HepG2 (cell line): ENCODE measurements at regions not wholly inside any gene's neighbourhood (a gene's known extent, or its start where the extent isn't known, plus 50 kb on each side); places are given as distances from the start of the nearest gene placed in this dataset.
"Not testable (repeated sequence)": the region's sequence is repeated elsewhere in the genome, so short reads cannot be mapped to it uniquely, and the experiment has no call there.

Source experiments
- ATAC-seq: fragments of 200-7000 bp; cut with Tn5 transposase; 3 replicates; pipeline ENCODE4 v1.9.1; 2020; ENCODE audit warnings: mild to moderate bottlenecking, moderate library complexity
- BruUV-seq: library from RNA; stranded (reverse); fragments of 400-500 nt; replicated peaks from 2 replicates; lab custom pipeline; 2021; lab: Mats Ljungman, UMichigan
- CTCF ChIA-PET: fragments of 300-600 bp; formaldehyde crosslinking; extraction: SDS; loops from one replicate; lab custom pipeline; 2021; ENCODE audit warnings: low total read pairs, inconsistent platforms, low intra/inter-chr PET ratio; lab: Yijun Ruan, JAX
- POLR2A ChIA-PET: fragments of 350-600 bp; sonication (Branson Sonifier 250); formaldehyde crosslinking; loops from one replicate; lab custom pipeline; 2020; ENCODE audit warnings: antibody characterized with exemption, inconsistent platforms; lab: Yijun Ruan, JAX
- DNase-seq: peaks from one replicate; pipeline ENCODE4 v3.0.0-alpha.2; 2015; ENCODE audit warnings: low spot score
- FAIRE-seq: peaks from 3 replicates; lab custom pipeline; 2011; peaks lifted over from hg19 to GRCh38; lab: Jason Lieb, UNC
- H2AFZ ChIP-seq: one replicate; pipeline ENCODE4 v1.6.1; 2011; ENCODE audit warnings: low read length, inconsistent platforms
- H3K27ac ChIP-seq: fragments of 300-600 bp; 3 replicates; pipeline ENCODE4 v1.8.0; 2011; ENCODE audit warnings: mixed run types, mild to moderate bottlenecking, mixed read lengths, low read length, inconsistent platforms; ENCODE audit not compliant: insufficient read depth; ENCODE audit errors: extremely low read length
- H3K27me3 ChIP-seq, 2 experiments: fragments of 200-600 bp in 1 of 2; 2 replicates in 1 of 2; 3 replicates in 1 of 2; pipeline versions ENCODE4 v1.6.0 to v1.8.0; 2011; ENCODE audit warnings: low read length in 2 of 2, mild to moderate bottlenecking in 2 of 2, moderate library complexity in 2 of 2, inconsistent platforms in 1 of 2; ENCODE audit not compliant: insufficient read depth in 2 of 2, control insufficient read depth in 1 of 2
- H3K36me3 ChIP-seq, 2 experiments: fragments of 200-600 bp in 1 of 2; replicated peaks in 1 of 2; 2 replicates in 1 of 2; 3 replicates in 1 of 2; pipeline versions ENCODE4 v1.5.1 to v1.8.0; 2011; ENCODE audit warnings: low read length in 2 of 2, inconsistent platforms in 1 of 2; ENCODE audit not compliant: insufficient read depth in 2 of 2, control insufficient read depth in 1 of 2
- H3K4me1 ChIP-seq: 2 replicates; pipeline ENCODE4 v1.5.1; 2012; ENCODE audit warnings: low read length, inconsistent platforms; ENCODE audit not compliant: insufficient read depth
- H3K4me2 ChIP-seq: 2 replicates; pipeline ENCODE4 v1.6.0; 2011; ENCODE audit warnings: low read depth, low read length, inconsistent platforms
- H3K4me3 ChIP-seq, 3 experiments: fragments of 200-600 bp in 1 of 3; sonication (generic), shearing (Covaris generic) in 1 of 3; replicated peaks in 1 of 3; 2 replicates each; pipeline ENCODE4 v1.5.1; 2011 to 2016; ENCODE audit warnings: low read length in 3 of 3, inconsistent platforms in 2 of 3, low read depth in 2 of 3, mild to moderate bottlenecking in 2 of 3, control low read depth in 1 of 3, mixed read lengths in 1 of 3; ENCODE audit not compliant: insufficient read depth in 1 of 3
- H3K79me2 ChIP-seq: one replicate; pipeline ENCODE4 v1.6.1; 2011; ENCODE audit warnings: low read length, inconsistent platforms; ENCODE audit not compliant: insufficient read depth
- H3K9ac ChIP-seq: 2 replicates; pipeline ENCODE4 v1.6.0; 2011; ENCODE audit warnings: mild to moderate bottlenecking, low read depth, low read length, inconsistent platforms; ENCODE audit not compliant: insufficient read depth
- H3K9me3 ChIP-seq: 2 replicates; pipeline ENCODE4 v1.5.1; 2012; ENCODE audit warnings: mild to moderate bottlenecking, low read length
- H4K20me1 ChIP-seq: 2 replicates; pipeline ENCODE4 v1.6.0; 2011; ENCODE audit warnings: inconsistent platforms, mild to moderate bottlenecking, low read length, moderate library complexity; ENCODE audit not compliant: insufficient read depth
- WGBS: methylation state at CpG from one replicate; pipeline ENCODE4 v1.1.6; 2017; ENCODE audit warnings: low lambda C conversion rate; 5-methylcytosine and 5-hydroxymethylcytosine counted together
- in situ Hi-C: cut with HindIII; loops from 2 replicates; pipeline ENCODE4 v1.10.0; 2017; ENCODE audit warnings: low pct_unique_long_range_greater_than_20kb; ENCODE audit not compliant: extremely low pct_ligation_motif_present
- intact Hi-C: fragments of 100-400 bp; cut with micrococcal nuclease; formaldehyde crosslinking; loops from one replicate; pipeline ENCODE4 v1.10.0; 2022; ENCODE audit not compliant: unreplicated experiment

GRCh38 chr9:42568942-42569556, 385.6 kb downstream of the SPATA31A6 start:
- FAIRE-seq, H3K36me3 ChIP-seq, H3K27ac ChIP-seq, POLR2A ChIA-PET, H4K20me1 ChIP-seq, H3K4me3 ChIP-seq, H3K27me3 ChIP-seq, in situ Hi-C loops, intact Hi-C loops, H3K4me2 ChIP-seq, CTCF ChIA-PET, H3K79me2 ChIP-seq, BruUV-seq, H3K9ac ChIP-seq, H3K4me1 ChIP-seq, H3K9me3 ChIP-seq, H2AFZ ChIP-seq, ATAC-seq, DNase-seq: not testable (repeated sequence)
- no CpG with 5 or more reads among the region's 34 CpGs for WGBS

- POLR2A ChIA-PET, result not testable (repeated sequence)
Observed at GRCh38 chr9:42577851-42578250, 394.4 kb downstream of the SPATA31A6 start.

More at GRCh38 chr9:42577851-42578250, 394.4 kb downstream of the SPATA31A6 start:
- WGBS, result no CpG with 5 or more reads among the region's 8 CpGs
- CTCF ChIA-PET, in situ Hi-C loops, DNase-seq, H4K20me1 ChIP-seq, H3K4me2 ChIP-seq, FAIRE-seq, H3K27ac ChIP-seq, BruUV-seq, H3K27me3 ChIP-seq, H3K4me1 ChIP-seq, H3K9ac ChIP-seq, H3K36me3 ChIP-seq, H3K79me2 ChIP-seq, ATAC-seq, H3K9me3 ChIP-seq, H3K4me3 ChIP-seq, intact Hi-C loops, H2AFZ ChIP-seq: not testable (repeated sequence)
